ENCODE measurements at regions not wholly inside any gene's neighbourhood (a gene's known extent, or its start where the extent isn't known, plus 50 kb on each side); places are given as distances from the start of the nearest gene placed in this dataset.

DNA sequence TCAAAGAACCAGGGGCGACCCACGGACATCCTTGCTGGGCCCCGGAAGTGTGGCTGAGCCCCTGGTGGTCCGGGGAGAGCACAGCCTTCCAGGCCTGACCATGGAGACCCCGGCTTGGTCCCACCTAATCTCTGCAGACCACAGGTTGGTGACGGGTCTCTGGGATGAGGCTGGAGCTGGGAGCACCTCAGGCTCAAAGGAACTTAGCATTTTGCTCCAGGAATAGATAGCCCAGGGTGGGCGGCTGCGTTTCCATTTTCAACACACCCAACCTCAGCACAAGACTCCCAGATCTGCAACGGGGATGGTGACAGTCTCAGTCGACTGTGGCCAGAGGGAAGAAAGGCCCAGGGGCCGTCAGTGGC, 58.5 kb downstream of the FOXL3 start:
- Mint-ChIP-seq H3K36me3 (ENCODE audit: low read depth) (no peaks in the 10 kb centered on the region), H3K9me3 (no peaks in the 10 kb centered on the region), H3K27ac (no peak overlapping the region), H3K27me3 (ENCODE audit: insufficient read depth) (peaks cover 5% of the 10 kb centered on the region), H3K4me1 (peaks cover 2% of the 10 kb centered on the region), H3K4me3 (no peak overlapping the region)
- Histone ChIP-seq H3K9me3 (ENCODE audit: control insufficient read depth, low read length) (no peaks in the 10 kb centered on the region), H3K4me1 (ENCODE audit: control insufficient read depth, insufficient read depth, low read length) (peaks cover 2% of the 10 kb centered on the region), H3K9ac (ENCODE audit: extremely low read depth, low read length, poor library complexity, severe bottlenecking) (no peak overlapping the region), H3K4me3 (ENCODE audit: low read length) (no peak overlapping the region), H3K27me3 (ENCODE audit: control insufficient read depth, insufficient read depth, low read length, poor library complexity, severe bottlenecking) (no peaks in the 10 kb centered on the region), H3K36me3 (ENCODE audit: control insufficient read depth, insufficient read depth, low read length) (no peaks in the 10 kb centered on the region), H3K27ac (ENCODE audit: low read depth, low read length) (no peak overlapping the region)
- 84 to 87% methylated on average over 9 to 11 of the region's 11 CpGs for WGBS, 2 experiments (ENCODE audit: insufficient coverage in 1 of 2, insufficient read length in 1 of 2)
- DNase-seq, result no peak
- TF ChIP-seq, protein P1, sequence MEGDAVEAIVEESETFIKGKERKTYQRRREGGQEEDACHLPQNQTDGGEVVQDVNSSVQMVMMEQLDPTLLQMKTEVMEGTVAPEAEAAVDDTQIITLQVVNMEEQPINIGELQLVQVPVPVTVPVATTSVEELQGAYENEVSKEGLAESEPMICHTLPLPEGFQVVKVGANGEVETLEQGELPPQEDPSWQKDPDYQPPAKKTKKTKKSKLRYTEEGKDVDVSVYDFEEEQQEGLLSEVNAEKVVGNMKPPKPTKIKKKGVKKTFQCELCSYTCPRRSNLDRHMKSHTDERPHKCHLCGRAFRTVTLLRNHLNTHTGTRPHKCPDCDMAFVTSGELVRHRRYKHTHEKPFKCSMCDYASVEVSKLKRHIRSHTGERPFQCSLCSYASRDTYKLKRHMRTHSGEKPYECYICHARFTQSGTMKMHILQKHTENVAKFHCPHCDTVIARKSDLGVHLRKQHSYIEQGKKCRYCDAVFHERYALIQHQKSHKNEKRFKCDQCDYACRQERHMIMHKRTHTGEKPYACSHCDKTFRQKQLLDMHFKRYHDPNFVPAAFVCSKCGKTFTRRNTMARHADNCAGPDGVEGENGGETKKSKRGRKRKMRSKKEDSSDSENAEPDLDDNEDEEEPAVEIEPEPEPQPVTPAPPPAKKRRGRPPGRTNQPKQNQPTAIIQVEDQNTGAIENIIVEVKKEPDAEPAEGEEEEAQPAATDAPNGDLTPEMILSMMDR (conservative IDR thresholded peaks at IDR 0.05), result no peak

DNA sequence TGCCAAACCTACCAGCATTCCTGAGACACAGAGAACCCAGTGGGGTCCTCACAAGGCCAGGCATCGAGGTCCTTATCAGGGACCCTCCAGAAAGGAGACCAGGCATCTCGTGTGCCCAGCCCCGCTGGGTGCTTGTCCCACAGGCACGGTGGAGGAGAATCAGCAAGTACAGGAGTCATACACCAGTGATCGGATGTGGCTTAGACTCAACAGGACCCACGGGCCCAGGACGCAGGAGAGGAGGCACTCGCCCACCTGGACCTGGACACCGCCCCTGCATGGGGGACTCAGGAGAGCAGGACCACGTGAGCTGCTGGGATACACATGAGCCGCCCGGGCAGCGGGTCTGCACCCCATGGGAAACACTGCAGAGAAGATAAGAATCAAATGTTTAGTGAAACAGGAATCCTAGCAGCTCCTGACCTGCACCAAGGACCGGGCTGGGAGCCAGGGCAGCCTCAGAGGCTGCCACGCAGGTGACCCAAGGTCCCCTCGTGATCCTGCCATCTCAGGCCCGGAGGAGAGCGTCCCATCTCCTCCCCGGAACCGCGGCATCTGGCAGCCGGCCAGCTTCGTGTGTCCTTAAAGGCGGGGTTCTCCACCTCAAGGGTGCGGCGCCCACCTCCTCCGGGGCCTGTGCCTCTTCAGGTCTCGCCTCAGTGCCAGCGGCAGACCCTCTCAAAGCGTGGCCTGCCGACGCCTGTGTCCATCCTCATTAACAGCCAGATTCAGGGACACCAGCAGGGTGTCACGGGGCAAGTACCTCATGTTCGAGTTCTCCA, 59.2 kb downstream of the FOXL3 start:
- H3K27me3 ChIP-seq (ENCODE audit: control insufficient read depth, insufficient read depth, low read length, poor library complexity, severe bottlenecking), result no peaks in the 10 kb centered on the region
- H3K27ac ChIP-seq (ENCODE audit: low read depth, low read length), result no peak overlapping the region
- no peaks in the 10 kb centered on the region for H3K36me3 Mint-ChIP-seq (ENCODE audit: low read depth)
- H3K36me3 ChIP-seq (ENCODE audit: control insufficient read depth, insufficient read depth, low read length), result no peaks in the 10 kb centered on the region
- TF ChIP-seq, protein P1 (conservative IDR thresholded peaks at IDR 0.05), result no peak
- H3K4me3 Mint-ChIP-seq, result no peak overlapping the region
- no peaks in the 10 kb centered on the region for H3K4me1 ChIP-seq (ENCODE audit: control insufficient read depth, insufficient read depth, low read length)
- no peaks in the 10 kb centered on the region for H3K9me3 Mint-ChIP-seq
- no peaks in the 10 kb centered on the region for H3K9me3 ChIP-seq (ENCODE audit: control insufficient read depth, low read length)
- no peak overlapping the region for H3K9ac ChIP-seq (ENCODE audit: extremely low read depth, low read length, poor library complexity, severe bottlenecking)
- DNase-seq, result no peak
- no peak overlapping the region for H3K4me3 ChIP-seq (ENCODE audit: low read length)
- peaks cover 5% of the 10 kb centered on the region for H3K27me3 Mint-ChIP-seq (ENCODE audit: insufficient read depth)
- H3K4me1 Mint-ChIP-seq, result no peaks in the 10 kb centered on the region
- WGBS, 2 experiments (ENCODE audit: insufficient coverage in 1 of 2, insufficient read length in 1 of 2), result 93 to 94% methylated on average over 21 to 34 of the region's 34 CpGs
- H3K27ac Mint-ChIP-seq, result no peak overlapping the region

DNA sequence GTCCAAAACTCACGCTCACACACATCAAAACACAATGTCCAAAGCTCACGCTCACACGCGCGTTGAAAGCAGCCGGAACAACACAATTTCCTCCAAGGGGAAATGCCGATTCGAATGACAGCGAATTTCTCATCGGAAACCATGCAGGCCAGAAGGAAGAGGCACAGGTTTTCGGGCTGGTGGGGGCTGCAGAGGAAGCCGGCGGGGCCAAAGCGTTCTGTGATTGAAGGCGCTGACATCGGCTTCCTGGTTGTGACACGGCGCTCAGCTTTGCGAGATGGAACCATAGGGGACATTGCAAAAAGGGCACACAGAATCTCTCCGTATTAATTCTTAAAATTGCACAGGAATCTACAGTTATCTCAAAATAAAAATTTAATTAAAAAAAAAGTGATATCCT, 61.3 kb downstream of the FOXL3 start:
- H3K9me3 ChIP-seq (ENCODE audit: control insufficient read depth, low read length), result no peaks in the 10 kb centered on the region
- Mint-ChIP-seq H3K4me3 (no peak overlapping the region), H3K9me3 (no peaks in the 10 kb centered on the region), H3K4me1 (no peaks in the 10 kb centered on the region), H3K27ac (no peak overlapping the region), H3K27me3 (ENCODE audit: insufficient read depth) (peaks cover 2% of the 10 kb centered on the region), H3K36me3 (ENCODE audit: low read depth) (no peaks in the 10 kb centered on the region)
- H3K4me3 ChIP-seq (ENCODE audit: low read length), result no peak overlapping the region
- DNase-seq, result no peak
- no peaks in the 10 kb centered on the region for H3K36me3 ChIP-seq (ENCODE audit: control insufficient read depth, insufficient read depth, low read length)
- 96 to 97% methylated on average over 15 to 20 of the region's 20 CpGs for WGBS, 2 experiments (ENCODE audit: insufficient coverage in 1 of 2, insufficient read length in 1 of 2)
- H3K9ac ChIP-seq (ENCODE audit: extremely low read depth, low read length, poor library complexity, severe bottlenecking), result no peak overlapping the region
- no peaks in the 10 kb centered on the region for H3K27me3 ChIP-seq (ENCODE audit: control insufficient read depth, insufficient read depth, low read length, poor library complexity, severe bottlenecking)
- no peaks in the 10 kb centered on the region for H3K4me1 ChIP-seq (ENCODE audit: control insufficient read depth, insufficient read depth, low read length)
- TF ChIP-seq, protein P1 (conservative IDR thresholded peaks at IDR 0.05), result no peak
- H3K27ac ChIP-seq (ENCODE audit: low read depth, low read length), result no peak overlapping the region

All from endodermal cell (in vitro differentiated cells).